ENCODE measurements at regions not wholly inside any gene's neighbourhood (a gene's known extent, or its start where the extent isn't known, plus 50 kb on each side); places are given as distances from the start of the nearest gene placed in this dataset.

GRCh38 chr3:7793786-7794185, 707.8 kb upstream of the LMCD1 start:
- no peak for DNase-seq (ENCODE audit: low read depth)

GRCh38 chr3:7798276-7798675, 703.3 kb upstream of the LMCD1 start:
- DNase-seq (ENCODE audit: low read depth) = no peak

- no peak for DNase-seq (ENCODE audit: low read depth)
Observed at GRCh38 chr3:7800006-7800780, 701.4 kb upstream of the LMCD1 start.

GRCh38 chr3:7812490-7812889, 689.1 kb upstream of the LMCD1 start:
- DNase-seq (ENCODE audit: low read depth) = no peak

- DNase-seq (ENCODE audit: low read depth) = no peak
Observed at GRCh38 chr3:7813365-7813764, 688.3 kb upstream of the LMCD1 start.

GRCh38 chr3:7817239-7817638, 684.4 kb upstream of the LMCD1 start:
- no peak for DNase-seq (ENCODE audit: low read depth)

GRCh38 chr3:7820969-7821368, 680.7 kb upstream of the LMCD1 start:
- DNase-seq (ENCODE audit: low read depth) = no peak

GRCh38 chr3:7821858-7822257, 679.8 kb upstream of the LMCD1 start:
- no peak for DNase-seq (ENCODE audit: low read depth)

GRCh38 chr3:7841451-7841850, 660.2 kb upstream of the LMCD1 start:
- no peak for DNase-seq (ENCODE audit: low read depth)

GRCh38 chr3:7843441-7843840, 658.2 kb upstream of the LMCD1 start:
- no peak for DNase-seq (ENCODE audit: low read depth)

- DNase-seq (ENCODE audit: low read depth) = no peak
Observed at GRCh38 chr3:7847021-7847420, 654.6 kb upstream of the LMCD1 start.

GRCh38 chr3:7847521-7847920, 654.1 kb upstream of the LMCD1 start:
- DNase-seq (ENCODE audit: low read depth) = no peak

- DNase-seq (ENCODE audit: low read depth) = no peak
Observed at GRCh38 chr3:7854266-7854665, 647.4 kb upstream of the LMCD1 start.

GRCh38 chr3:7854721-7855120, 646.9 kb upstream of the LMCD1 start:
- DNase-seq (ENCODE audit: low read depth) = no peak

- no peak for DNase-seq (ENCODE audit: low read depth)
Observed at GRCh38 chr3:7865611-7866010, 636.0 kb upstream of the LMCD1 start.

- no peak for DNase-seq (ENCODE audit: low read depth)
Observed at GRCh38 chr3:7867587-7867986, 634.0 kb upstream of the LMCD1 start.

GRCh38 chr3:7871003-7871560, 630.5 kb upstream of the LMCD1 start:
- DNase-seq (ENCODE audit: low read depth) = no peak

- DNase-seq (ENCODE audit: low read depth) = no peak
Observed at GRCh38 chr3:7874116-7874515, 627.5 kb upstream of the LMCD1 start.

- no peak for DNase-seq (ENCODE audit: low read depth)
Observed at GRCh38 chr3:7875925-7876324, 625.7 kb upstream of the LMCD1 start.

- DNase-seq (ENCODE audit: low read depth) = peak; percentile 6
Observed at GRCh38 chr3:7876741-7877297, 624.8 kb upstream of the LMCD1 start.

GRCh38 chr3:7877312-7877711, 624.3 kb upstream of the LMCD1 start:
- DNase-seq (ENCODE audit: low read depth) = no peak

GRCh38 chr3:7879572-7879971, 622.1 kb upstream of the LMCD1 start:
- DNase-seq (ENCODE audit: low read depth) = no peak

- DNase-seq (ENCODE audit: low read depth) = no peak
Observed at GRCh38 chr3:7881946-7882345, 619.7 kb upstream of the LMCD1 start.

GRCh38 chr3:7897655-7898054, 604.0 kb upstream of the LMCD1 start:
- DNase-seq (ENCODE audit: low read depth) = no peak

All from activated T-cell treated with anti-CD3 and anti-CD28 coated beads for 48 hours (primary cell).